WTC11 (cell line): ENCODE measurements at regions not wholly inside any gene's neighbourhood (a gene's known extent, or its start where the extent isn't known, plus 50 kb on each side); places are given as distances from the start of the nearest gene placed in this dataset.

Experiments
- ATAC-seq: fragments of 200-7000 bp; cut with Tn5 transposase; 2 replicates; pipeline ENCODE4 v1.10.0; 2021; ENCODE audit warnings: mild to moderate bottlenecking, moderate library complexity
- CTCF ChIA-PET: fragments of 300-600 bp; sonication (Branson Sonifier 250); formaldehyde crosslinking; loops from one replicate; lab custom pipeline; 2021; ENCODE audit warnings: antibody characterized with exemption; lab: Charles Lee
- POLR2A ChIA-PET: fragments of 350-600 bp; sonication (Branson Sonifier 250); formaldehyde crosslinking; loops from one replicate; lab custom pipeline; 2021; ENCODE audit warnings: antibody characterized with exemption; lab: Charles Lee
- DNase-seq: peaks from one replicate; pipeline ENCODE4 v3.0.0; 2021; ENCODE audit warnings: low spot score
- H3K27ac Mint-ChIP-seq: 2 replicates; pipeline ENCODE4 v1.8.0; 2021; ENCODE audit warnings: mixed read lengths
- H3K27me3 Mint-ChIP-seq: 2 replicates; pipeline ENCODE4 v1.8.0; 2021; ENCODE audit warnings: low read depth, mild to moderate bottlenecking, moderate library complexity, mixed read lengths
- H3K36me3 Mint-ChIP-seq: 2 replicates; pipeline ENCODE4 v1.8.0; 2021; ENCODE audit warnings: mixed read lengths
- H3K4me1 Mint-ChIP-seq: 2 replicates; pipeline ENCODE4 v1.8.0; 2022; ENCODE audit warnings: mixed read lengths
- H3K4me3 Mint-ChIP-seq: 2 replicates; pipeline ENCODE4 v1.8.0; 2021; ENCODE audit warnings: mild to moderate bottlenecking, moderate library complexity, mixed read lengths
- H3K9me3 Mint-ChIP-seq: 2 replicates; pipeline ENCODE4 v1.8.0; 2021; ENCODE audit warnings: mixed read lengths
- FOXJ3 ChIP-seq: sonication (generic); formaldehyde crosslinking; IDR thresholded peaks from 2 replicates; pipeline ENCODE4 v1.9.0; 2021; ENCODE audit warnings: missing genetic modification reagents, mild to moderate bottlenecking, borderline replicate concordance
- FOXP4 ChIP-seq: sonication (generic); formaldehyde crosslinking; IDR thresholded peaks from 2 replicates; pipeline ENCODE4 v1.8.0; 2022; ENCODE audit warnings: mild to moderate bottlenecking, missing genetic modification reagents
- IRF2 ChIP-seq: sonication (generic); formaldehyde crosslinking; IDR thresholded peaks from 2 replicates; pipeline ENCODE4 v1.8.0; 2022; ENCODE audit warnings: low read depth, missing genetic modification reagents, borderline replicate concordance
- JAZF1 ChIP-seq: fragments of 250-450 bp; sonication (Bioruptor Pico); IDR thresholded peaks from 2 replicates; pipeline ENCODE4 v1.9.0; 2021; ENCODE audit warnings: moderate library complexity, mild to moderate bottlenecking, inconsistent platforms
- MAX ChIP-seq: sonication (generic); formaldehyde crosslinking; IDR thresholded peaks from 2 replicates; pipeline ENCODE4 v1.8.0; 2022; ENCODE audit warnings: mild to moderate bottlenecking, missing genetic modification reagents
- MLX ChIP-seq: sonication (generic); formaldehyde crosslinking; IDR thresholded peaks from 2 replicates; pipeline ENCODE4 v1.8.1; 2023; ENCODE audit warnings: mild to moderate bottlenecking, missing genetic modification reagents, moderate library complexity
- MXD4 ChIP-seq: fragments of 250-450 bp; sonication (Bioruptor Pico); IDR thresholded peaks from 2 replicates; pipeline ENCODE4 v1.8.0; 2021; ENCODE audit warnings: mild to moderate bottlenecking, moderate library complexity, borderline replicate concordance
- RORB ChIP-seq: fragments of 250-450 bp; sonication (Bioruptor Pico); IDR thresholded peaks from 2 replicates; pipeline ENCODE4 v1.9.0; 2021; ENCODE audit warnings: mild to moderate bottlenecking
- USF1 ChIP-seq: sonication (generic); formaldehyde crosslinking; IDR thresholded peaks from 2 replicates; pipeline ENCODE4 v1.8.0; 2022; ENCODE audit warnings: mild to moderate bottlenecking, missing genetic modification reagents
- ZBTB21 ChIP-seq: sonication (generic); formaldehyde crosslinking; IDR thresholded peaks from 2 replicates; pipeline ENCODE4 v1.8.1; 2023; ENCODE audit warnings: mild to moderate bottlenecking, missing genetic modification reagents, borderline replicate concordance
- ZNF138 ChIP-seq: sonication (generic); formaldehyde crosslinking; conservative IDR thresholded peaks from 2 replicates; pipeline ENCODE4 v1.8.1; 2022; ENCODE audit warnings: mild to moderate bottlenecking, moderate library complexity, missing genetic modification reagents
- ZSCAN18 ChIP-seq: fragments of 250-450 bp; sonication (Bioruptor Pico); IDR thresholded peaks from 2 replicates; pipeline ENCODE4 v2.1.2; 2022; ENCODE audit warnings: mild to moderate bottlenecking, moderate library complexity
- TF ChIP-seq, protein P1 (sequence below): sonication (generic); formaldehyde crosslinking; IDR thresholded peaks from 2 replicates; pipeline ENCODE4 v1.8.0; 2023; ENCODE audit warnings: missing genetic modification reagents, mild to moderate bottlenecking, borderline replicate concordance
- TF ChIP-seq, protein P2 (sequence below): sonication (generic); formaldehyde crosslinking; IDR thresholded peaks from 2 replicates; pipeline ENCODE4 v1.8.0; 2022; ENCODE audit warnings: mild to moderate bottlenecking, missing genetic modification reagents

DNA sequence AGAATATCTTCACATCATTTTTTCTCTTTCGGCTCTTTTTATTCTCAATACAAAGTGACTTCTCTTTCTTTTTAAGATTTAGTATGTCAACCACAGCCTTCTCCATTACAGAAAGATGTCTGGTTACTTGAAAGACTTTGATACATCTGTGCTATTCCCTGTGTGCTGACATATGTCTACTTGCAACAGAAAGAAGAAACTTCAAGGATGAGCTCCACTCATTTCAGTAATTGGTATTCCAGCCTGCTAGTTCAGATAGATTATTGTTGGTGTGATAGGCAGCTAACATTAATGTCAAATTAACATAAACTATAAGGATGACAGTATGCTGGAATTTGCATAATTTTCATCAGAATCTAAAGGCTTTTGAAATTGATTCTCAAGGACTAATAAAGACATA lies 948.7 kb downstream of the PCDH18 start (continued):
- TF ChIP-seq, protein P1, sequence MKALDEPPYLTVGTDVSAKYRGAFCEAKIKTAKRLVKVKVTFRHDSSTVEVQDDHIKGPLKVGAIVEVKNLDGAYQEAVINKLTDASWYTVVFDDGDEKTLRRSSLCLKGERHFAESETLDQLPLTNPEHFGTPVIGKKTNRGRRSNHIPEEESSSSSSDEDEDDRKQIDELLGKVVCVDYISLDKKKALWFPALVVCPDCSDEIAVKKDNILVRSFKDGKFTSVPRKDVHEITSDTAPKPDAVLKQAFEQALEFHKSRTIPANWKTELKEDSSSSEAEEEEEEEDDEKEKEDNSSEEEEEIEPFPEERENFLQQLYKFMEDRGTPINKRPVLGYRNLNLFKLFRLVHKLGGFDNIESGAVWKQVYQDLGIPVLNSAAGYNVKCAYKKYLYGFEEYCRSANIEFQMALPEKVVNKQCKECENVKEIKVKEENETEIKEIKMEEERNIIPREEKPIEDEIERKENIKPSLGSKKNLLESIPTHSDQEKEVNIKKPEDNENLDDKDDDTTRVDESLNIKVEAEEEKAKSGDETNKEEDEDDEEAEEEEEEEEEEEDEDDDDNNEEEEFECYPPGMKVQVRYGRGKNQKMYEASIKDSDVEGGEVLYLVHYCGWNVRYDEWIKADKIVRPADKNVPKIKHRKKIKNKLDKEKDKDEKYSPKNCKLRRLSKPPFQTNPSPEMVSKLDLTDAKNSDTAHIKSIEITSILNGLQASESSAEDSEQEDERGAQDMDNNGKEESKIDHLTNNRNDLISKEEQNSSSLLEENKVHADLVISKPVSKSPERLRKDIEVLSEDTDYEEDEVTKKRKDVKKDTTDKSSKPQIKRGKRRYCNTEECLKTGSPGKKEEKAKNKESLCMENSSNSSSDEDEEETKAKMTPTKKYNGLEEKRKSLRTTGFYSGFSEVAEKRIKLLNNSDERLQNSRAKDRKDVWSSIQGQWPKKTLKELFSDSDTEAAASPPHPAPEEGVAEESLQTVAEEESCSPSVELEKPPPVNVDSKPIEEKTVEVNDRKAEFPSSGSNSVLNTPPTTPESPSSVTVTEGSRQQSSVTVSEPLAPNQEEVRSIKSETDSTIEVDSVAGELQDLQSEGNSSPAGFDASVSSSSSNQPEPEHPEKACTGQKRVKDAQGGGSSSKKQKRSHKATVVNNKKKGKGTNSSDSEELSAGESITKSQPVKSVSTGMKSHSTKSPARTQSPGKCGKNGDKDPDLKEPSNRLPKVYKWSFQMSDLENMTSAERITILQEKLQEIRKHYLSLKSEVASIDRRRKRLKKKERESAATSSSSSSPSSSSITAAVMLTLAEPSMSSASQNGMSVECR (CRISPR knock-in tag): no peak
- TF ChIP-seq MXD4 (CRISPR knock-in tag) (no peak), USF1 (CRISPR knock-in tag) (no peak), MLX (CRISPR knock-in tag) (no peak), MAX (CRISPR knock-in tag) (no peak)

- DNase-seq (no peak), ATAC-seq (no peak)
- H3K4me1 Mint-ChIP-seq: no peaks in the 10 kb centered on the region
- POLR2A ChIA-PET: no interaction called here
- H3K27me3 Mint-ChIP-seq: no peaks in the 10 kb centered on the region
- TF ChIP-seq ZNF138 (CRISPR knock-in tag): no peak
- no peak for TF ChIP-seq ZSCAN18 (CRISPR knock-in tag)
- TF ChIP-seq FOXJ3 (CRISPR knock-in tag): no peak
- no peak for TF ChIP-seq ZBTB21 (CRISPR knock-in tag)
- no peak for TF ChIP-seq JAZF1
- no peak for TF ChIP-seq RORB
- TF ChIP-seq FOXP4 (CRISPR knock-in tag): no peak
- no peak for TF ChIP-seq IRF2 (CRISPR knock-in tag)
- TF ChIP-seq, protein P2, sequence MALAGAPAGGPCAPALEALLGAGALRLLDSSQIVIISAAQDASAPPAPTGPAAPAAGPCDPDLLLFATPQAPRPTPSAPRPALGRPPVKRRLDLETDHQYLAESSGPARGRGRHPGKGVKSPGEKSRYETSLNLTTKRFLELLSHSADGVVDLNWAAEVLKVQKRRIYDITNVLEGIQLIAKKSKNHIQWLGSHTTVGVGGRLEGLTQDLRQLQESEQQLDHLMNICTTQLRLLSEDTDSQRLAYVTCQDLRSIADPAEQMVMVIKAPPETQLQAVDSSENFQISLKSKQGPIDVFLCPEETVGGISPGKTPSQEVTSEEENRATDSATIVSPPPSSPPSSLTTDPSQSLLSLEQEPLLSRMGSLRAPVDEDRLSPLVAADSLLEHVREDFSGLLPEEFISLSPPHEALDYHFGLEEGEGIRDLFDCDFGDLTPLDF (CRISPR knock-in tag): no peak
- H3K9me3 Mint-ChIP-seq: 0 out of 2 replicates have a peak, but pooled peaks cover 3% of the 10 kb centered on the region
- no peak overlapping the region for H3K4me3 Mint-ChIP-seq
- H3K27ac Mint-ChIP-seq: no peak overlapping the region
- CTCF ChIA-PET: no interaction called here
- H3K36me3 Mint-ChIP-seq: no peaks in the 10 kb centered on the region
Measured at GRCh38 chr4:136581119-136581518, 951.2 kb downstream of the PCDH18 start.
